ENCODE measurements at regions not wholly inside any gene's neighbourhood (a gene's known extent, or its start where the extent isn't known, plus 50 kb on each side); places are given as distances from the start of the nearest gene placed in this dataset.

- no peak overlapping the region for H3K27ac ChIP-seq
- TF ChIP-seq ZFX (IDR thresholded peaks at IDR 0.05): no peak
- no peak for TF ChIP-seq CTCF (conservative IDR thresholded peaks at IDR 0.05)
These were observed 109.6 kb downstream of the GLI2 start for GRCh38 chr2:120845277-120845676.

- H3K27ac ChIP-seq: no peak overlapping the region
- TF ChIP-seq CTCF (conservative IDR thresholded peaks at IDR 0.05): no peak
- TF ChIP-seq ZFX (IDR thresholded peaks at IDR 0.05): no peak
These were observed 110.9 kb downstream of the GLI2 start for GRCh38 chr2:120846406-120847095.

- TF ChIP-seq CTCF (conservative IDR thresholded peaks at IDR 0.05): no peak
- TF ChIP-seq ZFX (IDR thresholded peaks at IDR 0.05): no peak
These were observed 112.1 kb downstream of the GLI2 start for GRCh38 chr2:120847700-120848321.

DNA sequence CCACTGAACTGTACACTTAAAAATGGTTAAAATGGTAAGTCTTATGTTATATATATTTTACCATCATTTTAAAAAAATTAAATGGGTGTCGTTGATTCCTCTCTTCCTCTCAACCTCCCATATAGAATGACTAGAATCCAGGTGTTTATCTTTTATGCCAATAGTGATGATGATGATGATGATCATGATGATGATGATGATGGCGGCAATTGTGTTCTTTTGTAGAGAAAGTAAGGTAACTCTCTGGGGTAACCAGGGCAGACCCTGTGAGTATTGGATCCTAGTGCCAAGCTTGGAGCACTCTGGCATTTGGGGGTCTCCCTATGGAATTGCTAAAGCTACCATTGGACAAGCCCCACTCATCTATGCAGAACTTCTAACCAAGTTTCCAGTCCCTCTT, 113.6 kb downstream of the GLI2 start:
- no peak overlapping the region for H3K27ac ChIP-seq
- TF ChIP-seq CTCF (conservative IDR thresholded peaks at IDR 0.05) (no peak), ZFX (IDR thresholded peaks at IDR 0.05) (no peak)

More at GRCh38 chr2:120847700-120848321, 112.1 kb downstream of the GLI2 start:
- no peak overlapping the region for H3K27ac ChIP-seq

DNA sequence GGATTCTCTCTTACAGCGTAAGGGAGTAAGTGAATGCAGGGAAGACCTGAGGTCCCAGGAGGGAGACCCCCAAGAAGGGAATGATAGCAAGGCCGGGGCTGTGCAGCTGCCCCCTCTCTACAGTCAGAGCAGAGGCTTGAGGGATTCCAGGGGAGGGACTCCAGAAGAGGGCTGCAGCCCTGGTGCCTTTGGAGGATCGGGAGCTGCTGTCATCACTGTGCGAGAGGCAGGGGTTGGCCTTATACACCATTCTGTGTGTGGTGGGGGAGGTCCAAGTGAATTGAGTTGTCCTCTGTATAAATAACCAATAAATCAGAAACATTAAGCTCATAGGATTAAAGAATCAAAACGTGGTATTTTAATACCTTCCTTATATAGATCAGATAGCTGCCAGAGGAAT, 114.9 kb downstream of the GLI2 start:
- TF ChIP-seq CTCF (conservative IDR thresholded peaks at IDR 0.05) (no peak), ZFX (IDR thresholded peaks at IDR 0.05) (no peak)
- H3K27ac ChIP-seq: no peak overlapping the region

DNA sequence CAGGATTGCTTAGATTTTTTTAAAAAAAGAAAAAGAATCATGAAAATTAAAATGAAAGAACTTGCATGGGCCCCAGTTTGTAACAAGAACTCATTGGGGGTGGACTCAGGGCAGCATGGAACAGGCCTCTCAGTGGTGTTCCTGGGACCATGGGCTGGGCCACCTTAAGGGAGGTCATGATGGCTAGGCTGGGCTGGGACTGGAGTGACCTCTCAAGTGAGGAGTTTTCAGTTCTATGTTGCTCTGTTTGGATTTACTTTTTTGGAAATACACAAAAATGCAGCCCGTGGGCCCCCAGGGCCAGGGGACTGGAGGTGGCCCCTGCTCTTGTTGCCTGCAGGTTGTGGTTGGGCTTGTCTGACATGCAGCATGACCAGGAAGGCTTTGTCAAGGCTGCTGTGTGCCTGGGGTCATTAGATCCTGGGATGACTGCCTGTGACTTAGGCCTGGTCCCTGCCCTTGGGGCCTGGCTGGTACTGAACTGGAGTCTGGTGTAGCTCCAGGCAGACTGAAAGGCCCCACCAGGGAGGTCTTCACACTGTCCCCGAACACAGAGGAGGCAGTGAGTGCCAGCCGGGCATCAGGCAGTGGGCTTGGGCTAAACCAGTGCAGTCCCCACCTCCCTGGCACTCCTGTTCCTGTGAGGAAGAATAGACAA, 115.6 kb downstream of the GLI2 start:
- no peak for TF ChIP-seq CTCF (conservative IDR thresholded peaks at IDR 0.05)
- no peak for TF ChIP-seq ZFX (IDR thresholded peaks at IDR 0.05)
- no peak overlapping the region for H3K27ac ChIP-seq

- H3K27ac ChIP-seq: no peak overlapping the region
- TF ChIP-seq ZFX (IDR thresholded peaks at IDR 0.05) (no peak), CTCF (conservative IDR thresholded peaks at IDR 0.05) (no peak)
These were observed 116.6 kb downstream of the GLI2 start for GRCh38 chr2:120852200-120852815.

Data from C4-2B (cell line).